Activated CD8-positive, alpha-beta T cell treated with anti-CD3 and anti-CD28 coated beads for 36 hours (primary cell): ENCODE measurements at regions not wholly inside any gene's neighbourhood (a gene's known extent, or its start where the extent isn't known, plus 50 kb on each side); places are given as distances from the start of the nearest gene placed in this dataset.
"Not testable (repeated sequence)": the region's sequence is repeated elsewhere in the genome, so short reads cannot be mapped to it uniquely, and the experiment has no call there.

Experiments used
- ATAC-seq: fragments of 200-7000 bp; cut with Tn5 transposase; one replicate; pipeline ENCODE4 v1.10.0; 2021; ENCODE audit warnings: mild to moderate bottlenecking, moderate library complexity
- CTCF ChIA-PET: fragments of 350-600 bp; sonication (Branson Sonifier 250); formaldehyde crosslinking; loops from one replicate; lab custom pipeline; 2021; ENCODE audit warnings: antibody characterized with exemption; lab: Charles Lee
- POLR2A ChIA-PET: fragments of 350-600 bp; sonication (Branson Sonifier 250); formaldehyde crosslinking; loops from one replicate; lab custom pipeline; 2021; ENCODE audit warnings: antibody characterized with exemption; lab: Charles Lee
- DNase-seq: peaks from one replicate; pipeline ENCODE4 v3.0.0-alpha.2; 2020
- H3K27ac Mint-ChIP-seq: one replicate; pipeline ENCODE4 v1.8.0; 2021; ENCODE audit warnings: mild to moderate bottlenecking, mixed read lengths
- H3K27me3 Mint-ChIP-seq: one replicate; pipeline ENCODE4 v1.8.0; 2021; ENCODE audit warnings: mixed read lengths
- H3K36me3 Mint-ChIP-seq: one replicate; pipeline ENCODE4 v1.8.0; 2021; ENCODE audit warnings: low read depth, mixed read lengths
- H3K4me1 Mint-ChIP-seq: one replicate; pipeline ENCODE4 v1.8.0; 2021; ENCODE audit warnings: low read depth, mixed read lengths
- H3K4me3 Mint-ChIP-seq: one replicate; pipeline ENCODE4 v1.8.0; 2021; ENCODE audit warnings: mild to moderate bottlenecking, moderate library complexity, mixed read lengths
- H3K9me3 Mint-ChIP-seq: one replicate; pipeline ENCODE4 v1.8.0; 2021; ENCODE audit warnings: mixed read lengths
- CTCF ChIP-seq: fragments of 200-600 bp; IDR thresholded peaks from one replicate; pipeline ENCODE4 v1.8.0; 2022; ENCODE audit warnings: antibody characterized with exemption, mild to moderate bottlenecking
- intact Hi-C: fragments of 100-400 bp; cut with micrococcal nuclease; formaldehyde crosslinking; loops from one replicate; pipeline ENCODE4 v1.10.0; 2022

DNA sequence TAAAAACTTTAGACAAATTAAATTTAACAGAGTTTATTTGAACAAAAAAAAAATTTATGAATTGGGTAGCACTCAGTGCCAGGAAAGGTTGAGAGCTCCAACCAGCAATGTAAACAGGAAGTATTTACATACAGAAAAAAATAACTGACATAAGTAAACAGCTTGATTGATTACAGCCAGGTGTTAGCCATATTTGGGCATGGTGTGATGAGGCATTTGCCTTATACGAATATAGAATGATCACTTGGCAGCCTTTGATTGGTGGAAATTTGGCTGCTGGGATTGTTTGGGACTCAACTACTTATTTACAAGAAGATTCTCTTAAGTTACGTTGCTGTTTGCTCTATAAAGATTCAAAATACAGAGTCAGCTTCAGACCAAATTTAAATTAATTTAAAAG is 172.0 kb downstream of the ADAM29 start:
- no peak for TF ChIP-seq CTCF
- ChIA-PET POLR2A (no interaction called here), CTCF (no interaction called here)
- ATAC-seq = no peak
- no peak overlapping the region for H3K27ac Mint-ChIP-seq
- H3K4me1 Mint-ChIP-seq = no peaks in the 10 kb centered on the region
- H3K4me3 Mint-ChIP-seq = no peak overlapping the region
- H3K27me3 Mint-ChIP-seq = no peaks in the 10 kb centered on the region
- H3K9me3 Mint-ChIP-seq = peaks cover 4% of the 10 kb centered on the region
- no peak for DNase-seq
- intact Hi-C loops = no loop called here
- no peaks in the 10 kb centered on the region for H3K36me3 Mint-ChIP-seq

- no peak for TF ChIP-seq CTCF
- Mint-ChIP-seq H3K4me1 (no peaks in the 10 kb centered on the region), H3K9me3 (peaks cover 7% of the 10 kb centered on the region), H3K27me3 (no peaks in the 10 kb centered on the region), H3K36me3 (no peaks in the 10 kb centered on the region), H3K27ac (no peak overlapping the region), H3K4me3 (no peak overlapping the region)
- intact Hi-C loops = no loop called here
- CTCF ChIA-PET = no interaction called here
- DNase-seq = no peak
- no peak for ATAC-seq
- POLR2A ChIA-PET = no interaction called here
Observed at GRCh38 chr4:175091649-175092048, 173.5 kb downstream of the ADAM29 start.

GRCh38 chr4:175092114-175092513 is 174.0 kb downstream of the ADAM29 start:
- Mint-ChIP-seq H3K9me3 (peaks cover 7% of the 10 kb centered on the region), H3K4me1 (no peaks in the 10 kb centered on the region), H3K27ac (no peak overlapping the region), H3K4me3 (no peak overlapping the region), H3K27me3 (no peaks in the 10 kb centered on the region), H3K36me3 (no peaks in the 10 kb centered on the region)
- CTCF ChIA-PET = no interaction called here
- POLR2A ChIA-PET = no interaction called here
- no peak for DNase-seq
- TF ChIP-seq CTCF = no peak
- intact Hi-C loops = no loop called here
- no peak for ATAC-seq

DNA sequence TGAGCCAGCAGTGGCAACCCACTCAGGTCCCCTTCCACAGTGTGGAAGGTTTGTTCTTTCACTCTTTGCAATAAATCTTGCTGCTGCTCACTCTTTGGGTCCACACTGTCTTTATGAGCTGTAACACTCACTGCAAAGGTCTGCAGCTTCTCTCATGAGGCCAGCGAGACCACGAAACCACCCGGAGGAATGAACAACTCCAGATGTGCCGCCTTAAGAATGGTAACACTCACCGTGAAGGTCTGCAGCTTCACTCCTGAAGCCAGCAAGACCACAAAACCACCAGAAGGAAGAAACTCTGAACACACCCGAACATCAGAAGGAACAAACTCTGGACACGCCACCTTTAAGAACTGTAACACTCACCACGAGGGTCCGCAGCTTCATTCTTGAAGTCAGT is 174.9 kb downstream of the ADAM29 start:
- H3K9me3 Mint-ChIP-seq, POLR2A ChIA-PET, DNase-seq, H3K4me3 Mint-ChIP-seq, H3K27me3 Mint-ChIP-seq, H3K27ac Mint-ChIP-seq, ATAC-seq, H3K4me1 Mint-ChIP-seq, intact Hi-C loops, H3K36me3 Mint-ChIP-seq, CTCF ChIA-PET: not testable (repeated sequence)

- POLR2A ChIA-PET = no interaction called here
- no peak for DNase-seq
- no peak for TF ChIP-seq CTCF
- no peak for ATAC-seq
- Mint-ChIP-seq H3K27me3 (no peaks in the 10 kb centered on the region), H3K4me3 (no peak overlapping the region), H3K27ac (no peak overlapping the region), H3K36me3 (no peaks in the 10 kb centered on the region), H3K4me1 (no peaks in the 10 kb centered on the region), H3K9me3 (peaks cover 9% of the 10 kb centered on the region)
- CTCF ChIA-PET = no interaction called here
- intact Hi-C loops = no loop called here
Observed at GRCh38 chr4:175103403-175103802, 185.2 kb downstream of the ADAM29 start.

GRCh38 chr4:175106301-175106700 is 188.1 kb downstream of the ADAM29 start:
- H3K27me3 Mint-ChIP-seq = no peaks in the 10 kb centered on the region
- no peak overlapping the region for H3K27ac Mint-ChIP-seq
- no peak overlapping the region for H3K4me3 Mint-ChIP-seq
- intact Hi-C loops = no loop called here
- no peaks in the 10 kb centered on the region for H3K4me1 Mint-ChIP-seq
- ChIA-PET POLR2A (no interaction called here), CTCF (no interaction called here)
- no peaks in the 10 kb centered on the region for H3K36me3 Mint-ChIP-seq
- no peak for DNase-seq
- H3K9me3 Mint-ChIP-seq = peaks cover 29% of the 10 kb centered on the region
- no peak for ATAC-seq
- TF ChIP-seq CTCF = no peak
